Upper lobe of left lung (tissue), 6 donors: ENCODE measurements at regions not wholly inside any gene's neighbourhood (a gene's known extent, or its start where the extent isn't known, plus 50 kb on each side); places are given as distances from the start of the nearest gene placed in this dataset.

Experiments
- ATAC-seq, 2 donors: fragments of 200-7000 bp; cut with Tn5 transposase; one replicate each; pipeline ENCODE4 v1.9.1; 2022; ENCODE audit warnings: mild to moderate bottlenecking in 2 of 2, moderate library complexity in 2 of 2; ENCODE audit not compliant: low FRiP score in 2 of 2
- DNase-seq, 2 donors: peaks; one replicate each; pipeline ENCODE4 v3.0.0-alpha.2; 2019 to 2020
- H3K27ac ChIP-seq, 4 donors: fragments of 200-600 bp; sonication (generic); one replicate each; pipeline ENCODE4 v1.5.1; 2016 to 2019
- H3K27me3 ChIP-seq, 4 donors: fragments of 200-600 bp; sonication (generic); one replicate each; pipeline ENCODE4 v1.5.1; 2017 to 2019
- H3K36me3 ChIP-seq, 4 donors: fragments of 200-600 bp; sonication (generic); one replicate each; pipeline ENCODE4 v1.5.1; 2016 to 2019
- H3K4me1 ChIP-seq, 4 donors: fragments of 200-600 bp; sonication (generic); one replicate each; pipeline ENCODE4 v1.5.1; 2018 to 2019
- H3K4me3 ChIP-seq, 4 donors: fragments of 200-600 bp; sonication (generic); one replicate each; pipeline ENCODE4 v1.5.1; 2017 to 2019; ENCODE audit warnings: mild to moderate bottlenecking in 2 of 4, moderate library complexity in 1 of 4
- H3K9me3 ChIP-seq, 4 donors: fragments of 200-600 bp; sonication (generic); one replicate each; pipeline ENCODE4 v1.5.1; 2018 to 2019
- EP300 ChIP-seq, 4 donors: sonication (generic); formaldehyde crosslinking; IDR thresholded peaks; one replicate each; pipeline ENCODE4 v1.5.1; 2017; ENCODE audit warnings: antibody characterized with exemption in 4 of 4, control low read depth in 2 of 4
- POLR2A ChIP-seq, 4 donors: fragments of 450-650 bp; IDR thresholded peaks; one replicate each; pipeline ENCODE4 v1.5.1; 2016 to 2017; ENCODE audit warnings: antibody characterized with exemption in 4 of 4, mild to moderate bottlenecking in 2 of 4
- POLR2AphosphoS5 ChIP-seq, 2 donors: sonication (generic); formaldehyde crosslinking; IDR thresholded peaks; one replicate each; pipeline ENCODE4 v1.5.1; 2017; ENCODE audit warnings: antibody characterized with exemption in 2 of 2
- WGBS, 2 donors: methylation state at CpG; one replicate each; pipeline ENCODE4 v1.1.5; 2017 to 2018; 5-methylcytosine and 5-hydroxymethylcytosine counted together
- TF ChIP-seq, protein P1 (sequence below), 6 experiments: fragments of 450-650 bp in 4 of 6; fragments of 200-600 bp in 2 of 6; sonication (generic) in 2 of 6; IDR thresholded peaks; one replicate each; pipeline ENCODE4 v1.5.1; 2016 to 2019; ENCODE audit warnings: antibody characterized with exemption in 6 of 6
- donor health status: DM: no; HTN: no; CAD: no; lungs with moderate emphysema.
- donor health status: DM: no; HTN: yes; CAD: no; lungs with severe emphysema.

DNA sequence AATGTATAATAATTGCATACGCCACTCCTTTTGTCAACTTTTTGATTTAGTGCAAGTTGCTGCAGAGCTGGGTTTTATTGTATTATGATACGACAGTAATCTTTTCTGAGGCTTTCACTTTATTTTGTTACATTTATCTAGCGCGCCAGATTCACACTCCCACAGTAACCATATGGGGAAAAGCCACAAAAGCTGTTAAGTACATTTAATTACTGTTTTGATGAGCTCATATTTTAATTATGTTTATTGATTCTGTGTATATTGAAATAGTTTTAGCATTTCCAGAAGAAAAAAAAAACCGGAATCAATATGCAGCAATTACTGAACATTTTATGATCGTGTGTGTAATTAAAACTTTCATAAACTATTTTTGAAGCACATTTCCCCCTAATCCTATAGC is 118.5 kb downstream of the RAB11FIP2 start:
- DNase-seq = no peak
- H3K4me1 ChIP-seq = no peaks in the 10 kb centered on the region
- H3K27me3 ChIP-seq = no peaks in the 10 kb centered on the region
- 92 to 96% methylated on average over 6 of the region's 6 CpGs for WGBS, 2 donors
- H3K4me3 ChIP-seq = no peak overlapping the region
- no peak for TF ChIP-seq POLR2A (IDR thresholded peaks at IDR 0.05)
- H3K36me3 ChIP-seq = no peaks in the 10 kb centered on the region
- H3K27ac ChIP-seq = no peak overlapping the region
- no peak for ATAC-seq
- no peaks in the 10 kb centered on the region for H3K9me3 ChIP-seq

DNA sequence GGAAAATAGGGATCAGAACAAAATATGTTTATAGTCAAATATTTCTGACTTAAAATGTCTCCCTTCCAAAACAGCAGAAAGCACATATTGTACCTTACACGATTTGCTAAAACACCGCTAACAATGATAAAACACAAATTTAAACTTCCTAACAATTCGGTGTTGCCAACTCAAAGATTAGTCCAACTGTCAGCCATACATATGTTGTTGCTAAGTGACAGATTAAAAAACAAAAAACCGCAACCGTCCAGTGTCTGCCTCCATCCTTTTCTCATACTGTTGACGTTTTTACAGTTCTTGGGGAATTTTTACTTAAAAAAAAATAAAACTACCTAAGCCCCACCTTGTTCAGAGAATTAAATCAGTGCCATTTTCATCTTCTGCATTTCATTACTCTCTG is 118.0 kb downstream of the RAB11FIP2 start:
- 76 to 78% methylated on average over 6 of the region's 6 CpGs for WGBS, 2 donors

DNA sequence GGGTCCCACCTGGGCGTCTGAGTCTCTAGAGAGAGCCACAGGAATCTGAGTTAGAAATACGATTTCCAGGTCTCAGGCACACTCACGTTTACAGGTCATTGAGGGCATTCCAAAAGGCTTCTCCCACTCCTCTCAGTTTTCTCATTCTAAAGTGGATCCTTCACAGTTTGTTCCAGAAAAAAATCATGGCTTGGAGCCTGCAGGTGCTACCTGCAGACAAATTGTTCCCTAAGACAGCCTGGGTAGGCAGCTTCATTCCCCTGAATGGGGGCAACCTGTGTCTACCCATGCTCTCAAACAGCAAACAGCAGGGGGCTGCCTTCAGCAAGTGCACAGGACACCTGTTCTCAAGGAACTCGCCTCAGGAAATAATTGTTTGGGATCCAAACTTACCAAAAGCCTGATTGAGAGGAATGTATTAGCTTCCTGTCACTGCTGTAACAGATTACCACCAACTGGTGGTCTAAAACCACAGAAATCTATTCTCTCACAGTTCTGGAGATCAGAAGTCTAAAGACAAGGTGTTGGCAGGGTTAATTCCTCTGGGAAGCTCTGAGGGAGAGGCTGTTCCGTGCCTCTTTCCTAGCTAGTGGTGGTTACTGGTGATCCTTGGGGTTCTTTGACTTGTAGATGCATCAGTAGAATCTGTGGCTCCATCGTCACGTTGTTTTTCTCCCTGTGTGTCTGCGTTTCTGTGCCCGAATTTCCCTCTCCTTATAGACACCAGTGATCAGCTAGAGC is 117.2 kb downstream of the RAB11FIP2 start:
- no peak for ATAC-seq
- H3K9me3 ChIP-seq = no peaks in the 10 kb centered on the region
- H3K27me3 ChIP-seq = no peaks in the 10 kb centered on the region
- no peak for DNase-seq
- H3K36me3 ChIP-seq = no peaks in the 10 kb centered on the region
- 49 to 51% methylated on average over 8 to 9 of the region's 9 CpGs for WGBS, 2 donors
- no peak overlapping the region for H3K4me3 ChIP-seq
- H3K4me1 ChIP-seq = no peaks in the 10 kb centered on the region
- no peak overlapping the region for H3K27ac ChIP-seq
- no peak for TF ChIP-seq EP300 (IDR thresholded peaks at IDR 0.05)
- TF ChIP-seq POLR2AphosphoS5 (IDR thresholded peaks at IDR 0.05) = no peak
- no peak for TF ChIP-seq POLR2A (IDR thresholded peaks at IDR 0.05)
- TF ChIP-seq, protein P1, sequence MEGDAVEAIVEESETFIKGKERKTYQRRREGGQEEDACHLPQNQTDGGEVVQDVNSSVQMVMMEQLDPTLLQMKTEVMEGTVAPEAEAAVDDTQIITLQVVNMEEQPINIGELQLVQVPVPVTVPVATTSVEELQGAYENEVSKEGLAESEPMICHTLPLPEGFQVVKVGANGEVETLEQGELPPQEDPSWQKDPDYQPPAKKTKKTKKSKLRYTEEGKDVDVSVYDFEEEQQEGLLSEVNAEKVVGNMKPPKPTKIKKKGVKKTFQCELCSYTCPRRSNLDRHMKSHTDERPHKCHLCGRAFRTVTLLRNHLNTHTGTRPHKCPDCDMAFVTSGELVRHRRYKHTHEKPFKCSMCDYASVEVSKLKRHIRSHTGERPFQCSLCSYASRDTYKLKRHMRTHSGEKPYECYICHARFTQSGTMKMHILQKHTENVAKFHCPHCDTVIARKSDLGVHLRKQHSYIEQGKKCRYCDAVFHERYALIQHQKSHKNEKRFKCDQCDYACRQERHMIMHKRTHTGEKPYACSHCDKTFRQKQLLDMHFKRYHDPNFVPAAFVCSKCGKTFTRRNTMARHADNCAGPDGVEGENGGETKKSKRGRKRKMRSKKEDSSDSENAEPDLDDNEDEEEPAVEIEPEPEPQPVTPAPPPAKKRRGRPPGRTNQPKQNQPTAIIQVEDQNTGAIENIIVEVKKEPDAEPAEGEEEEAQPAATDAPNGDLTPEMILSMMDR (IDR thresholded peaks at IDR 0.05) = no peak

More for the DNA sequence above, 118.0 kb downstream of the RAB11FIP2 start:
- H3K27me3 ChIP-seq = no peaks in the 10 kb centered on the region
- no peak for DNase-seq
- H3K36me3 ChIP-seq = no peaks in the 10 kb centered on the region
- H3K4me1 ChIP-seq = no peaks in the 10 kb centered on the region
- no peaks in the 10 kb centered on the region for H3K9me3 ChIP-seq
- H3K4me3 ChIP-seq = no peak overlapping the region
- TF ChIP-seq, protein P1 (IDR thresholded peaks at IDR 0.05) = no peak
- no peak for TF ChIP-seq POLR2A (IDR thresholded peaks at IDR 0.05)
- no peak for TF ChIP-seq POLR2AphosphoS5 (IDR thresholded peaks at IDR 0.05)
- TF ChIP-seq EP300 (IDR thresholded peaks at IDR 0.05) = no peak
- H3K27ac ChIP-seq = no peak overlapping the region
- ATAC-seq = no peak

DNA sequence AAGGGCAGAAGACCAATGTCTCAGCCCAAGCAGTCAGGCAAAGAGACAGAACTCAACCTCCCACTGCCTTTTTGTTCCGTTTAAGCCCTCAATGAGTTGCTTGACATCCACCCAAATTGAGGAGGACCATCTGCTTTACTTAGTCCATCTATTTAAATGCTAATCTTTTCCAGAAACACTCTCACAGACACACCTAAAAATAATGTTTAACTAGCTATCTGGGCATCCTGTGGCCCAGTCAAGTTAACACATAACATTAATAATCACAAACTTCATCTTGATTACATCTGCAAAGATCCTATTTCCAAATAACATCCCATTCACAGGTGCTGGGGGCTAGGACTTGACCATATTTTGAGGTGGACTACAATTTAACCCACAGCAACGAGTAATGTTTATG is 115.7 kb downstream of the RAB11FIP2 start:
- TF ChIP-seq EP300 (IDR thresholded peaks at IDR 0.05) (no peak), POLR2AphosphoS5 (IDR thresholded peaks at IDR 0.05) (no peak), POLR2A (IDR thresholded peaks at IDR 0.05) (no peak)
- TF ChIP-seq, protein P1 (IDR thresholded peaks at IDR 0.05) = no peak
- ATAC-seq = no peak
- no peaks in the 10 kb centered on the region for H3K27me3 ChIP-seq
- H3K4me3 ChIP-seq = no peak overlapping the region
- no peaks in the 10 kb centered on the region for H3K9me3 ChIP-seq
- no peaks in the 10 kb centered on the region for H3K4me1 ChIP-seq
- no peak overlapping the region for H3K27ac ChIP-seq
- WGBS, 2 donors = 88 to 91% methylated on average over 2 of the region's 2 CpGs
- no peak for DNase-seq
- no peaks in the 10 kb centered on the region for H3K36me3 ChIP-seq

DNA sequence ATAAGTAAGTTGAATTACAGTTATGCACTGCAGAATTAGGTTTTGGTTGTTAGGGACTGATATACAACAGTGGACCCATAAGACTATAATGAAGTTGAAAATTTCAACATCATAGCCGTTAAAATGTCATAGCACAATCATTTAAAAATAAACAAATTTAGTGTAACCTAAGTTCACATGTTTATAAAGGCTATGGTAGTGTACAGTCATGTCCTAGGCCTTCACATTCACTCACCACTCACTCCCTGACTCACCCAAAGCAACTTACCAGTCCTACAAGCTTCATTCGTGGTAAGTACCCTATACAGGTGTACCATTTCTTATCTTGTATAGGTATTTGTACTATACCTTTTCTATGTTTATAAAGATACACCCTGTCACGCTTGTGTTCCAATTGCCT is 113.7 kb downstream of the RAB11FIP2 start:
- DNase-seq (no peak), ATAC-seq (no peak)
- WGBS, 2 donors = 74 to 77% methylated on average over 3 of the region's 3 CpGs
- Histone ChIP-seq H3K4me3 (no peak overlapping the region), H3K4me1 (no peaks in the 10 kb centered on the region), H3K27ac (no peak overlapping the region), H3K36me3 (no peaks in the 10 kb centered on the region), H3K27me3 (no peaks in the 10 kb centered on the region), H3K9me3 (no peaks in the 10 kb centered on the region)
- TF ChIP-seq EP300 (IDR thresholded peaks at IDR 0.05) = no peak
- no peak for TF ChIP-seq POLR2A (IDR thresholded peaks at IDR 0.05)
- TF ChIP-seq POLR2AphosphoS5 (IDR thresholded peaks at IDR 0.05) = no peak
- TF ChIP-seq, protein P1 (IDR thresholded peaks at IDR 0.05) = no peak
